GM06990 (cell line): ENCODE measurements at regions not wholly inside any gene's neighbourhood (a gene's known extent, or its start where the extent isn't known, plus 50 kb on each side); places are given as distances from the start of the nearest gene placed in this dataset.

Source experiments
- DNase-seq: peaks from one replicate; pipeline ENCODE4 v3.0.0-alpha.2; 2011; ENCODE audit not compliant: insufficient read length; ENCODE audit errors: extremely low read depth
- H3K27me3 ChIP-seq: replicated peaks from 2 replicates; pipeline ENCODE4 v1.6.0; 2011; ENCODE audit warnings: low read length; ENCODE audit not compliant: control insufficient read depth, insufficient read depth
- H3K36me3 ChIP-seq: 2 replicates; pipeline ENCODE4 v1.5.1; 2011; ENCODE audit warnings: low read length; ENCODE audit not compliant: control insufficient read depth, insufficient read depth
- H3K4me3 ChIP-seq: replicated peaks from 2 replicates; pipeline ENCODE4 v1.5.1; 2011; ENCODE audit warnings: low read depth, mild to moderate bottlenecking, control low read depth, low read length
- TF ChIP-seq, protein P1 (sequence below): IDR thresholded peaks from 2 replicates; pipeline ENCODE4 v1.5.1; 2011; ENCODE audit warnings: low read length, control low read depth, mild to moderate bottlenecking, inconsistent platforms; ENCODE audit not compliant: insufficient read depth, poor library complexity, severe bottlenecking

DNA sequence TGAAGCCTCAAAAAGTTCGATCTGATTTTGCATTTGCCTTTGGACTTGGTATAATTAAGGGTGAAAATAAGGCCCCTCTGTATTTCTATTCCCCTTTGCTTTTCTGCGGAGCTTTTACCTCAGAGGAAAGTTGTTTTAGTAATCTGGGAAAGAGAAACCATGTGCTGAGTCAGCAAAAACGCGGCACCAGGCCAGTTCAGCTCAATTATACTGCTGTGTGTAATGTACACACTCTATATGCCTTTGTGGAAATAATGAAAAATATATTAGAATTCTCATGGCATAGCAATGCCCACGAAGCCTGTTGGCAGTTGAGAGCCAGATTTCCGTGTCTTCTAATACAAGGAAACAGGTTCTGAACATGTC is 161.9 kb upstream of the SIX2 start:
- no peak for DNase-seq
- TF ChIP-seq, protein P1, sequence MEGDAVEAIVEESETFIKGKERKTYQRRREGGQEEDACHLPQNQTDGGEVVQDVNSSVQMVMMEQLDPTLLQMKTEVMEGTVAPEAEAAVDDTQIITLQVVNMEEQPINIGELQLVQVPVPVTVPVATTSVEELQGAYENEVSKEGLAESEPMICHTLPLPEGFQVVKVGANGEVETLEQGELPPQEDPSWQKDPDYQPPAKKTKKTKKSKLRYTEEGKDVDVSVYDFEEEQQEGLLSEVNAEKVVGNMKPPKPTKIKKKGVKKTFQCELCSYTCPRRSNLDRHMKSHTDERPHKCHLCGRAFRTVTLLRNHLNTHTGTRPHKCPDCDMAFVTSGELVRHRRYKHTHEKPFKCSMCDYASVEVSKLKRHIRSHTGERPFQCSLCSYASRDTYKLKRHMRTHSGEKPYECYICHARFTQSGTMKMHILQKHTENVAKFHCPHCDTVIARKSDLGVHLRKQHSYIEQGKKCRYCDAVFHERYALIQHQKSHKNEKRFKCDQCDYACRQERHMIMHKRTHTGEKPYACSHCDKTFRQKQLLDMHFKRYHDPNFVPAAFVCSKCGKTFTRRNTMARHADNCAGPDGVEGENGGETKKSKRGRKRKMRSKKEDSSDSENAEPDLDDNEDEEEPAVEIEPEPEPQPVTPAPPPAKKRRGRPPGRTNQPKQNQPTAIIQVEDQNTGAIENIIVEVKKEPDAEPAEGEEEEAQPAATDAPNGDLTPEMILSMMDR: no peak
- H3K4me3 ChIP-seq: no peak overlapping the region
- H3K36me3 ChIP-seq: no peaks in the 10 kb centered on the region
- H3K27me3 ChIP-seq: no peaks in the 10 kb centered on the region; the same call in none of the 2 replicates

DNA sequence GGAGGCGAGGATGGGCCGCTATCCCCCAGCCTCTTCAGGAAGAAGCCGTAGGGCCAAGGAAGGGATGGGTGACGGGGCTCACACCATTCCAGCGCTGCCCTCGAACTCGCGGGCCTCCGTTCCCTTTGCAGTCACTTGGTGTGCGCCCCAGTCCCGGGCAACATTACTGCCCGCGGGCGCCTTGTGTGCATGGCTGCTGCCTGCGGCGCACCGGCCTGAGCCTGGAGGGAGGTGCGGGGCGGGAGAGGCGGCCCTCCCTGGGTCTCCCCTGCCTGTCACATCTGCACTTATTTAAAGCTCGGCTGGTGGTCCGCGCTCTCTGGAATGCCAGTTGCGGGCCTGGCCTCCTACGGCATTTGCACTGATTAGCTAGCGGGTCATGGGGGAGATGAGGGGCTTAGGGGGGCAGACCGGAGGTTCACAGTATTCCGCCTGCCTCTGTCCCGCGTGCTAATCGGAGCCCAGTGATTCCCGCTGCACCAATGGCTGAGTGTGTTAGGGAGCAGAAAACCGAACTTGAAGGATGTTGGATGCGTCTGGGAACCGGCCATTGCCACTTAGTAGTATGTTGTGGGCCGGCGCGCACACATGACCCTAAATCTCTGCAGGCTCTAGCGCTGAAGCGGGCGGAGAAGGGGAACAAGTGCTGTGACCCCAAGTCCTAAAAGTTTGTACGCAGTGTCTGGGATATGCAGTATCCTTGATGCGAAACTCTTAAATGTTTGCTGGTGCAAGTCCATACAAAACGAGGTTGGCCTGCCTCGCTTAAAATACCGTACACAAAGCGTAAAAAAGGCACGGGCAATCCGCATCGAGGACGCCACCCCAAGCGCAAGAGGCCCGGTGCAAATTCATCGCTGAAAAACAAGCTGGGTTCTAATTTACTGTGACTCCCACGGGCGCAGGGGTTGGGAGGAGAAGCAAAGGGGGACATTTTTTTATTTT is 161.2 kb upstream of the SIX2 start:
- H3K4me3 ChIP-seq: no peak overlapping the region
- DNase-seq: peak; percentile 9
- TF ChIP-seq, protein P1: no peak
- no peaks in the 10 kb centered on the region; the same call in none of the 2 replicates for H3K27me3 ChIP-seq
- no peaks in the 10 kb centered on the region for H3K36me3 ChIP-seq

DNA sequence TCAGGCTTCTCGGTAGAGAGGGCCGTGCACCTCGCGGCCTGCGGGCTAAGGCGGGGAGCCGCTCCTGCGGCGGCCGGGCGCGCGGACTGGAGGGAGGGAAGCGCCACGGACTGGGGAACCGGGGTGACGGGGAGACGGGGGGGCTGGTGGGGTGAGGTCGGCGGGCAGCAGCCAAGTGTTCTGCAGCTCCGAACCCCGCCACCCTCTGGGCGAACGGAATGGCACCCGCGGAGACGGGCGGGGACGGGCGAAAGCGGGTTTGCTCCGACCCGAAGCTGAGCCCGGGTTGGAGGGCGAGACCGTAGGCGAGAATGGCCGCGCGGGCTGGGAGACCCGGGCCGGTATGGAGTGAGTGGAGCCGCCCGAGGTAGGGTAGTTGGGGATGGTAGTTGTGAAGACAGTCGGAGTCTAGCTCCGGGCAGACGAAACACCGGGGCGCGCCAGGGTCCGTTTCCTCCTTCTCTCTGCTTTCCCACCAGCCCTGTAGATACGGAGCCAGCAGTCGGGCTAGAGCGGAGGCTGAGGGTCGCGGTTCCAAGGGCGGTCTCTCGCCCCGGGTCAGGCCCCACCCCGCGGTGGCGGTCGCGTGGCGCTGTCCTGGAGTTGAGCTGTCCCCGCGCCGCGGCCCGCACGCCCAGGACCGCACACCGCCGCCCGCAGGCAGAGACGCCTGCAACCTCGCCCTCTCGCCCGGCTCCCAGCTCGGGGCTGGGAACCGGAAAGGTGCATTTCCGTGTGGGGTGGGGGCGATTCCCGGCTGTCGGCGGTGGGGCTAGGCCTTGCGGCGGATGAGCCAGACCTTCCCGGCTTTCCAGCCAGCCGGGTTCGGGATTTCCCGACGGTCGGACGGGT is 160.3 kb upstream of the SIX2 start:
- peak; percentile 17 for DNase-seq

DNA sequence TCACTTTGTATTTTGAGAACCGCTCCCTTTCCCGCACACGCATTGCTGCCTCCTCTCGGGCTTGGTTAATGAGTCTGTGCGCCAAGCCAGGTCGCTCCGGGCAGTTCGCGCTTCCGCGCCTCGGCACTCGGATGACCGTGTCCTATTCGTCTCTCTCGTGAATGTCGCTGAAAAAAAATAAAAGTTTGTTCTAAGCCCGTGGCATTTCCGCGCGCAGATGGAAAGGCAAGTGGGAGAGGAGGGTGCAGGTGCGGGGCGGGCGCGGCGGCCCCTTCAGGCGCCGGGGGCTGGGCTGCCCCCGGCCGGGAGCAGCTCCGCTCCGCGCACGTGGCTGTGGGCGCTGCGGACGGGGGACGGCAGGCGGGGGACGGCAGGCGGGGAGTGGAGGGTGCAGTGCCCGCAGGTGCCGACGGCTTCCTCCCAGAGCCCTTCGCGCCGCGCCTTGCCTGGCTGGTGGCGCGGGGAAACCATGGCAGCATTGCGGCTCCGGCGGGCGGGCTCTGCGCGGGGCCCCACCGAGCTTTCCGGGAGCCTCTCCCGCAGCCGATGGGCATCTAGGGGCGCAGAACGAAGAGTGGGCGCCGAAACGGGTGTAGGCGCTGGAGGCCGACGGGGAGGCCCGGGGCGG is 159.6 kb upstream of the SIX2 start:
- DNase-seq: peak; percentile 20
- TF ChIP-seq, protein P1: no peak

More for the DNA sequence above, 160.3 kb upstream of the SIX2 start:
- H3K36me3 ChIP-seq: no peaks in the 10 kb centered on the region
- TF ChIP-seq, protein P1: no peak
- peak overlapping the region; percentile 29 for H3K4me3 ChIP-seq
- H3K27me3 ChIP-seq: no peaks in the 10 kb centered on the region; the same call in none of the 2 replicates

DNA sequence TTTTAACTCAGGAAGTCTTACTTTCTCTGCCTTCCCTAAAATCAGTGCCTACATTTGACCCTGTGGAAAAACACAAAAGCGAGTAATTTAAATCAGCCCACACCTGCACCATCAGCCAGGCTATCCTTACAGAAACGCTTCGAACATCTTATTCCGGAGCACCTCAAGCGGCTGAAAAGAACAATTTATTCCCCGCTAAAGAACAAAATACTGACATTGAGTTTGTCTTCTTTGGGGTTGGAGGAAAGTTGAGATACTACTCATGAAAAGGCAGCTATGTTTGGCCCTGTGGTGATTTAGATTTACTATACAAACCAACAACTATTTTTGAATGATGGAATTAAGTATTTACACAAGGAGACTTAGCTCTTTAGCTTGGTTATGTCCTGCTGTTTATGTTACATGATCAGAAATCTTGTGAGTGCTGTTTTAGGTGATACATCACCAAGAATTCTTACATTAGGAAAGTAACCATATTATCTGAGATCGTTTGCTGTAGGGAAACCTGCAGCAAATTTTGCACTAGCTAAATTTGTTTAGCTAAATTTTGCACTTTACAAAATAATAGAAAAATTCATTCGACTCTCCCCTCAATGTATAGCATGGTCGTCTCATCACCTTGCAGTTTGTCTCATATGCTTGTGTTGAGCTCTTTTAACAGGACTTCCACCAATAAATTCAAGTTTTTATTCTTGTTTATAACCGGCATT is 158.8 kb upstream of the SIX2 start:
- H3K4me3 ChIP-seq: no peak overlapping the region
- DNase-seq: no peak
- TF ChIP-seq, protein P1: no peak

More for the DNA sequence above, 159.6 kb upstream of the SIX2 start:
- Histone ChIP-seq H3K36me3 (no peaks in the 10 kb centered on the region), H3K4me3 (peak overlapping the region; percentile 29), H3K27me3 (no peaks in the 10 kb centered on the region; the same call in none of the 2 replicates)

More for the DNA sequence above, 158.8 kb upstream of the SIX2 start:
- H3K36me3 ChIP-seq: no peaks in the 10 kb centered on the region
- no peaks in the 10 kb centered on the region; the same call in none of the 2 replicates for H3K27me3 ChIP-seq
